ENCODE measurements at regions not wholly inside any gene's neighbourhood (a gene's known extent, or its start where the extent isn't known, plus 50 kb on each side); places are given as distances from the start of the nearest gene placed in this dataset.
"Not testable (repeated sequence)": the region's sequence is repeated elsewhere in the genome, so short reads cannot be mapped to it uniquely, and the experiment has no call there.

- intact Hi-C loops (cut with DNase I); ATAC-seq (ENCODE audit: poor library complexity); DNase-seq: not testable (repeated sequence)
Measured at GRCh38 chr1:196366-196765, 255.1 kb downstream of the OR4F29 start.

DNA sequence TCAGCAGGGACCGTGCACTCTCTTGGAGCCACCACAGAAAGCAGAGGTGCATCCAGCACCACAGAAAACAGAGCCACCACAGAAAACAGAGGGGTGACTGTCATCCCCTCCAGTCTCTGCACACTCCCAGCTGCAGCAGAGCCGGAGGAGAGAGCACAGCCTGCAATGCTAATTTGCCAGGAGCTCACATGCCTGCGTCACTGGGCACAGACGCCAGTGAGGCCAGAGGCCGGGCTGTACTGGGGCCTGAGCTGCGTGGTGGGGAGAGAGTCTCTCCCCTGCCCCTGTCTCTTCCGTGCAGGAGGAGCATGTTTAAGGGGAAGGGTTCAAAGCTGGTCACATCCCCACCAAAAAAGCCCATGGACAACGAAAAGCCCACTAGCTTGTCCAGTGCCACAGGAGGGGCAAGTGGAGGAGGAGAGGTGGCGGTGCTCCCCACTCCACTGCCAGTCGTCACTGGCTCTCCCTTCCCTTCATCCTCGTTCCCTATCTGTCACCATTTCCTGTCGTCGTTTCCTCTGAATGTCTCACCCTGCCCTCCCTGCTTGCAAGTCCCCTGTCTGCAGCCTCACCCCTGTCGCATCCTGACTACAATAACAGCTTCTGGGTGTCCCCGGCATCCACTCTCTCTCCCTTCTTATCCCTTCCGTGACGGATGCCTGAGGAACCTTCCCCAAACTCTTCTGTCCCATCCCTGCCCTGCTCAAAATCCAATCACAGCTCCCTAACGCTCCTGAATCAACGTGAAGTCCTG is 260.0 kb downstream of the OR4F29 start:
- ATAC-seq (ENCODE audit: poor library complexity); intact Hi-C loops (cut with DNase I): not testable (repeated sequence)
- peak; percentile 55 for DNase-seq

DNA sequence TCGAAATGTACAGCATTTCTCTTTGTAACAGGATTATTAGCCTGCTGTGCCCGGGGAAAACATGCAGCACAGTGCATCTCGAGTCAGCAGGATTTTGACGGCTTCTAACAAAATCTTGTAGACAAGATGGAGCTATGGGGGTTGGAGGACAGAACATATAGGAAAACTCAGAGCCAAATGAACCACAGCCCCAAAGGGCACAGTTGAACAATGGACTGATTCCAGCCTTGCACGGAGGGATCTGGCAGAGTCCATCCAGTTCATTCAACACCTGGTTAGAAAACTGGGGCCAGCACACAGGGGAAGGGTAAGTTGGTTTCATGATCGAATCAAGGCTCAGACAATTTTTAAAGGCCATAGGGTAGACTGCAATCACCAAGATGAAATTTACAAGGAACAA is 260.8 kb downstream of the OR4F29 start:
- DNase-seq; intact Hi-C loops (cut with DNase I); ATAC-seq (ENCODE audit: poor library complexity): not testable (repeated sequence)

GRCh38 chr1:189915-190314 is 261.6 kb downstream of the OR4F29 start:
- ATAC-seq (ENCODE audit: poor library complexity); intact Hi-C loops (cut with DNase I): not testable (repeated sequence)
- DNase-seq = peak; percentile 6

- DNase-seq; intact Hi-C loops (cut with DNase I); ATAC-seq (ENCODE audit: poor library complexity): not testable (repeated sequence)
Measured at GRCh38 chr1:189270-189669, 262.2 kb downstream of the OR4F29 start.

DNA sequence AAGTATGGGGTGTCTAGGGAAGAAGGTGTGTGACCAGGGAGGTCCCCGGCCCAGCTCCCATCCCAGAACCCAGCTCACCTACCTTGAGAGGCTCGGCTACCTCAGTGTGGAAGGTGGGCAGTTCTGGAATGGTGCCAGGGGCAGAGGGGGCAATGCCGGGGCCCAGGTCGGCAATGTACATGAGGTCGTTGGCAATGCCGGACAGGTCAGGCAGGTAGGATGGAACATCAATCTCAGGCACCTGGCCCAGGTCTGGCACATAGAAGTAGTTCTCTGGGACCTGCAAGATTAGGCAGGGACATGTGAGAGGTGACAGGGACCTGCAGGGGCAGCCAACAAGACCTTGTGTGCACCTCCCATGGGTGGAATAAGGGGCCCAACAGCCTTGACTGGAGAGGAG is 264.2 kb downstream of the OR4F29 start:
- ATAC-seq (ENCODE audit: poor library complexity); intact Hi-C loops (cut with DNase I): not testable (repeated sequence)
- peak; percentile 13 for DNase-seq

DNA sequence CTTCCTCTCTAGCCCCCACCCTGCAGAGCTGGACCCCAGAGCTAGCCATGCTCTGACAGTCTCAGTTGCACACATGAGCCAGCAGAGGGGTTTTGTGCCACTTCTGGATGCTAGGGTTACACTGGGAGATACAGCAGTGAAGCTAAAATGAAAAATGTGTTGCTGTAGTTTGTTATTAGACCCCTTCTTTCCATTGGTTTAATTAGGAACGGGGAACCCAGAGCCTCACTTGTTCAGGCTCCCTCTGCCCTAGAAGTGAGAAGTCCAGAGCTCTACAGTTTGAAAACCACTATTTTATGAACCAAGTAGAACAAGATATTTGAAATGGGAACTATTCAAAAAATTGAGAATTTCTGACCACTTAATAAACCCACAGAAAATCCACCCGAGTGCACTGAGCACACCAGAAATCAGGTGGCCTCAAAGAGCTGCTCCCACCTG is 264.8 kb downstream of the OR4F29 start:
- DNase-seq = peak; percentile 14
- intact Hi-C loops (cut with DNase I) = not testable (repeated sequence)

GRCh38 chr1:186223-186622 is 265.3 kb downstream of the OR4F29 start:
- intact Hi-C loops (cut with DNase I); ATAC-seq (ENCODE audit: poor library complexity): not testable (repeated sequence)
- peak; percentile 5 for DNase-seq

More for the DNA sequence above, 264.8 kb downstream of the OR4F29 start:
- not testable (repeated sequence) for ATAC-seq (ENCODE audit: poor library complexity)

DNA sequence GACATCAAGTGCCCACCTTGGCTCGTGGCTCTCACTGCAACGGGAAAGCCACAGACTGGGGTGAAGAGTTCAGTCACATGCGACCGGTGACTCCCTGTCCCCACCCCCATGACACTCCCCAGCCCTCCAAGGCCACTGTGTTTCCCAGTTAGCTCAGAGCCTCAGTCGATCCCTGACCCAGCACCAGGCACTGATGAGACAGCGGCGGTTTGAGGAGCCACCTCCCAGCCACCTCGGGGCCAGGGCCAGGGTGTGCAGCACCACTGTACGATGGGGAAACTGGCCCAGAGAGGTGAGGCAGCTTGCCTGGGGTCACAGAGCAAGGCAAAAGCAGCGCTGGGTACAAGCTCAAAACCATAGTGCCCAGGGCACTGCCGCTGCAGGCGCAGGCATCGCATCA is 266.0 kb downstream of the OR4F29 start:
- intact Hi-C loops (cut with DNase I); ATAC-seq (ENCODE audit: poor library complexity): not testable (repeated sequence)
- peak; percentile 10 for DNase-seq

DNA sequence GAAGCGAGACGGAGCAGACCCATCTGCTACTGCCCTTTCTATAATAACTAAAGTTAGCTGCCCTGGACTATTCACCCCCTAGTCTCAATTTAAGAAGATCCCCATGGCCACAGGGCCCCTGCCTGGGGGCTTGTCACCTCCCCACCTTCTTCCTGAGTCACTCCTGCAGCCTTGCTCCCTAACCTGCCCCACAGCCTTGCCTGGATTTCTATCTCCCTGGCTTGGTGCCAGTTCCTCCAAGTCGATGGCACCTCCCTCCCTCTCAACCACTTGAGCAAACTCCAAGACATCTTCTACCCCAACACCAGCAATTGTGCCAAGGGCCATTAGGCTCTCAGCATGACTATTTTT is 267.2 kb downstream of the OR4F29 start:
- DNase-seq = peak; percentile 6
- intact Hi-C loops (cut with DNase I); ATAC-seq (ENCODE audit: poor library complexity): not testable (repeated sequence)

DNA sequence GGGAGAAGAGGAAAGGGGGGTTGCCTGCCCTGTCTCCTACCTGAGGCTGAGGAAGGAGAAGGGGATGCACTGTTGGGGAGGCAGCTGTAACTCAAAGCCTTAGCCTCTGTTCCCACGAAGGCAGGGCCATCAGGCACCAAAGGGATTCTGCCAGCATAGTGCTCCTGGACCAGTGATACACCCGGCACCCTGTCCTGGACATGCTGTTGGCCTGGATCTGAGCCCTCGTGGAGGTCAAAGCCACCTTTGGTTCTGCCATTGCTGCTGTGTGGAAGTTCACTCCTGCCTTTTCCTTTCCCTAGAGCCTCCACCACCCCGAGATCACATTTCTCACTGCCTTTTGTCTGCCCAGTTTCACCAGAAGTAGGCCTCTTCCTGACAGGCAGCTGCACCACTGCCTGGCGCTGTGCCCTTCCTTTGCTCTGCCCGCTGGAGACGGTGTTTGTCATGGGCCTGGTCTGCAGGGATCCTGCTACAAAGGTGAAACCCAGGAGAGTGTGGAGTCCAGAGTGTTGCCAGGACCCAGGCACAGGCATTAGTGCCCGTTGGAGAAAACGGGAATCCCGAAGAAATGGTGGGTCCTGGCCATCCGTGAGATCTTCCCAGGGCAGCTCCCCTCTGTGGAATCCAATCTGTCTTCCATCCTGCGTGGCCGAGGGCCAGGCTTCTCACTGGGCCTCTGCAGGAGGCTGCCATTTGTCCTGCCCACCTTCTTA is 267.7 kb downstream of the OR4F29 start:
- peak; percentile 44 for DNase-seq
- intact Hi-C loops (cut with DNase I); ATAC-seq (ENCODE audit: poor library complexity): not testable (repeated sequence)

GRCh38 chr1:183081-183480 is 268.4 kb downstream of the OR4F29 start:
- not testable (repeated sequence) for ATAC-seq (ENCODE audit: poor library complexity)

DNA sequence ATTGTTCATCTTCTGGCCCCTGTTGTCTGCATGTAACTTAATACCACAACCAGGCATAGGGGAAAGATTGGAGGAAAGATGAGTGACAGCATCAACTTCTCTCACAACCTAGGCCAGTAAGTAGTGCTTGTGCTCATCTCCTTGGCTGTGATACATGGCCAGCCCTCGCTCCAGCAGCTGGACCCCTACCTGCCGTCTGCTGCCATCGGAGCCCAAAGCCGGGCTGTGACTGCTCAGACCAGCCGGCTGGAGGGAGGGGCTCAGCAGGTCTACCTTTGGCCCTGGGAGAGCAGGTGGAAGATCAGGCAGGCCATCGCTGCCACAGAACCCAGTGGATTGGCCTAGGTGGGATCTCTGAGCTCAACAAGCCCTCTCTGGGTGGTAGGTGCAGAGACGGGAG is 268.8 kb downstream of the OR4F29 start:
- intact Hi-C loops (cut with DNase I); ATAC-seq (ENCODE audit: poor library complexity): not testable (repeated sequence)
- peak; percentile 4 for DNase-seq

More at GRCh38 chr1:183081-183480, 268.4 kb downstream of the OR4F29 start:
- intact Hi-C loops (cut with DNase I) = not testable (repeated sequence)
- peak; percentile 5 for DNase-seq

DNA sequence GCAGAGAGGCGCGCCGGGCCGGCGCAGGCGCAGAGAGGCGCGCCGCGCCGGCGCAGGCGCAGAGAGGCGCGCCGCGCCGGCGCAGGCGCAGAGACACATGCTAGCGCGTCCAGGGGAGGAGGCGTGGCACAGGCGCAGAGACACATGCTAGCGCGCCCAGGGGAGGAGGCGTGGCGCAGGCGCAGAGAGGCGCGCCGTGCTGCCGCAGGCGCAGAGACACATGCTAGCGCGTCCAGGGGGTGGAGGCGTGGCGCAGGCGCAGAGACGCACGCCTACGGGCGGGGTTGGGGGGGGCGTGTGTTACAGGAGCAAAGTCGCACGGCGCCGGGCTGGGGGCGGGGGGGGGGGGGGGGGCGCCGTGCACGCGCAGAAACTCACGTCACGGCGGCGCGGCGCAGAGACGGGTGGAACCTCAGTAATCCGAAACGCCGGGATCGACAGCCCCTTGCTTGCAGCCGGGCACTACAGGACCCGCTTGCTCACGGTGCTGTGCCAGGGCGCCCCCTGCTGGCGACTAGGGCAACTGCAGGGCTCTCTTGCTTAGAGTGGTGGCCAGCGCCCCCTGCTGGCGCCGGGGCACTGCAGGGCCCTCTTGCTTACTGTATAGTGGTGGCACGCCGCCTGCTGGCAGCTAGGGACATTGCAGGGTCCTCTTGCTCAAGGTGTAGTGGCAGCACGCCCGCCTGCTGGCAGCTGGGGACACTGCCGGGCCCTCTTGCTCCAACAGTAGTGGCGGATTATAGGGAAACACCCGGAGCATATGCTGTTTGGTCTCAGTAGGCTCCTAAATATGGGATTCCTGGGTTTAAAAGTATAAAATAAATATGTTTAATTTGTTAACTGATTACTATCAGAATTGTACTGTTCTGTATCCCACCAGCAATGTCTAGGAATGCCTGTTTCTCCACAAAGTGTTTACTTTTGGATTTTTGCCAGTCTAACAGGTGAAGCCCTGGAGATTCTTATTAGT is 269.9 kb downstream of the OR4F29 start:
- peak; percentile 31 for ATAC-seq (ENCODE audit: poor library complexity)
- peak; percentile 66 for DNase-seq
- intact Hi-C loops (cut with DNase I) = not testable (repeated sequence)

DNA sequence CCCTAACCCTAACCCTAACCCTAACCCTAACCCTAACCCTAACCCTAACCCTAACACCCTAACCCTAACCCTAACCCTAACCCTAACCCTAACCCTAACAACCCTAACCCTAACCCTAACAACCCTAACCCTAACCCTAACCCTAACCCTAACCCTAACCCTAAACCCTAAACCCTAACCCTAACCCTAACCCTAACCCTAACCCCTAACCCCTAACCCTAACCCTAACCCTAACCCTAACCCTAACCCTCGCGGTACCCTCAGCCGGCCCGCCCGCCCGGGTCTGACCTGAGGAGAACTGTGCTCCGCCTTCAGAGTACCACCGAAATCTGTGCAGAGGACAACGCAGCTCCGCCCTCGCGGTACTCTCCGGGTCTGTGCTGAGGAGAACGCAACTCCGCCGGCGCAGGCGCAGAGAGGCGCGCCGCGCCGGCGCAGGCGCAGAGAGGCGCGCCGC is 270.7 kb downstream of the OR4F29 start:
- DNase-seq = peak; percentile 10
- peak; percentile 36 for ATAC-seq (ENCODE audit: poor library complexity)
- intact Hi-C loops (cut with DNase I) = not testable (repeated sequence)

- intact Hi-C loops (cut with DNase I); ATAC-seq (ENCODE audit: poor library complexity); DNase-seq: not testable (repeated sequence)
Measured at GRCh38 chr1:138842-139241, 312.6 kb downstream of the OR4F29 start.

DNA sequence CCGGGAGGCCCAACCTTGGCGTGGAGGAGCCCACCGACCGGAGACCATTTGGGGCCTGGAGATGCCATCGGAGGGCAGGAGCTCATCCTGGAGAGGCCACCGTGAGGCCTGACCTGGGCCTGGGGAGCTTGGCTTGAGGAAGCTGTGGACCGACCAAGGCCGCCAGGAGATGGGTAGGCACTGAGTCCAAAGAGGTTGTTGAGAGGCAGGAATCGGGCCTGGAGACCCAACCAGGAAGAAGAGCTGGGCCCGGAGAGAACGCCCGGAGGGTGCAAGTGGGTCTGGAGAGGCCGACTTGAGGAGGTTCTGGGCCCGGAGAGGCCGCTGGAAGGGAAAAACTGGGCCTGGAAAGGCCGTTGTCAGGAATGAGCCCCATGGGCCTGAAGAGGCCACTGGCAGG is 313.8 kb downstream of the OR4F29 start:
- intact Hi-C loops (cut with DNase I); ATAC-seq (ENCODE audit: poor library complexity); DNase-seq: not testable (repeated sequence)

DNA sequence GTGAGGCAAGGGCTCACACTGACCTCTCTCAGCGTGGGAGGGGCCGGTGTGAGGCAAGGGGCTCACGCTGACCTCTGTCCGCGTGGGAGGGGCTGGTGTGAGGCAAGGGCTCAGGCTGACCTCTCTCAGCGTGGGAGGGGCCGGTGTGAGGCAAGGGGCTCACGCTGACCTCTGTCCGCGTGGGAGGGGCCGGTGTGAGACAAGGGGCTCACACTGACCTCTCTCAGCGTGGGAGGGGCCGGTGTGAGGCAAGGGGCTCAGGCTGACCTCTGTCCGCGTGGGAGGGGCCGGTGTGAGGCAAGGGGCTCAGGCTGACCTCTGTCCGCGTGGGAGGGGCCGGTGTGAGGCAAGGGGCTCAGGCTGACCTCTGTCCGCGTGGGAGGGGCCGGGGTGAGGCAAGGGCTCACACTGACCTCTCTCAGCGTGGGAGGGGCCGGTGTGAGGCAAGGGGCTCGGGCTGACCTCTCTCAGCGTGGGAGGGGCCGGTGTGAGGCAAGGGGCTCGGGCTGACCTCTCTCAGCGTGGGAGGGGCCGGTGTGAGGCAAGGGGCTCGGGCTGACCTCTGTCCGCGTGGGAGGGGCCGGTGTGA is 315.0 kb downstream of the OR4F29 start:
- intact Hi-C loops (cut with DNase I); ATAC-seq (ENCODE audit: poor library complexity): not testable (repeated sequence)
- DNase-seq = peak; percentile 5

All from Right ventricle myocardium superior (tissue), 1 donor.